ENCODE measurements at regions not wholly inside any gene's neighbourhood (a gene's known extent, or its start where the extent isn't known, plus 50 kb on each side); places are given as distances from the start of the nearest gene placed in this dataset.

DNA sequence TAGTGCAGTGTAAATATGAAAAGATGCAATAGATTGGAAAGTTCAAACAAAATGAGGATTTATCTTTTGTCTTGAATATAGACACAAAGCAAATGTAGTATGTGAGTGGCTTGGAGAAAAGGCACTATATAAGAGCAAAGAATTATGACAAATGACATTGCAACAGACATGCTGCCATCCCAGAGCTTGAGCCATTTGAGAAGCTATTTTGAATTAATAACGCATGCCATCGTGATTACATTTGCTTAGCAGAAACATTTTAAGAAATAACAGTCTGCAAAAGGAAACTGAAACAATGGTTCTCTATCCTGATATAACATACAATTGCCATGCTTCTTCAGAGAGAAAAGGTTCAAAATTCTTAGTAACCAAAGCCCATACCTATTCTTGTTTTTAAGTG, 677.1 kb downstream of the ZEB2 start (continued):
- TF ChIP-seq, protein P1, sequence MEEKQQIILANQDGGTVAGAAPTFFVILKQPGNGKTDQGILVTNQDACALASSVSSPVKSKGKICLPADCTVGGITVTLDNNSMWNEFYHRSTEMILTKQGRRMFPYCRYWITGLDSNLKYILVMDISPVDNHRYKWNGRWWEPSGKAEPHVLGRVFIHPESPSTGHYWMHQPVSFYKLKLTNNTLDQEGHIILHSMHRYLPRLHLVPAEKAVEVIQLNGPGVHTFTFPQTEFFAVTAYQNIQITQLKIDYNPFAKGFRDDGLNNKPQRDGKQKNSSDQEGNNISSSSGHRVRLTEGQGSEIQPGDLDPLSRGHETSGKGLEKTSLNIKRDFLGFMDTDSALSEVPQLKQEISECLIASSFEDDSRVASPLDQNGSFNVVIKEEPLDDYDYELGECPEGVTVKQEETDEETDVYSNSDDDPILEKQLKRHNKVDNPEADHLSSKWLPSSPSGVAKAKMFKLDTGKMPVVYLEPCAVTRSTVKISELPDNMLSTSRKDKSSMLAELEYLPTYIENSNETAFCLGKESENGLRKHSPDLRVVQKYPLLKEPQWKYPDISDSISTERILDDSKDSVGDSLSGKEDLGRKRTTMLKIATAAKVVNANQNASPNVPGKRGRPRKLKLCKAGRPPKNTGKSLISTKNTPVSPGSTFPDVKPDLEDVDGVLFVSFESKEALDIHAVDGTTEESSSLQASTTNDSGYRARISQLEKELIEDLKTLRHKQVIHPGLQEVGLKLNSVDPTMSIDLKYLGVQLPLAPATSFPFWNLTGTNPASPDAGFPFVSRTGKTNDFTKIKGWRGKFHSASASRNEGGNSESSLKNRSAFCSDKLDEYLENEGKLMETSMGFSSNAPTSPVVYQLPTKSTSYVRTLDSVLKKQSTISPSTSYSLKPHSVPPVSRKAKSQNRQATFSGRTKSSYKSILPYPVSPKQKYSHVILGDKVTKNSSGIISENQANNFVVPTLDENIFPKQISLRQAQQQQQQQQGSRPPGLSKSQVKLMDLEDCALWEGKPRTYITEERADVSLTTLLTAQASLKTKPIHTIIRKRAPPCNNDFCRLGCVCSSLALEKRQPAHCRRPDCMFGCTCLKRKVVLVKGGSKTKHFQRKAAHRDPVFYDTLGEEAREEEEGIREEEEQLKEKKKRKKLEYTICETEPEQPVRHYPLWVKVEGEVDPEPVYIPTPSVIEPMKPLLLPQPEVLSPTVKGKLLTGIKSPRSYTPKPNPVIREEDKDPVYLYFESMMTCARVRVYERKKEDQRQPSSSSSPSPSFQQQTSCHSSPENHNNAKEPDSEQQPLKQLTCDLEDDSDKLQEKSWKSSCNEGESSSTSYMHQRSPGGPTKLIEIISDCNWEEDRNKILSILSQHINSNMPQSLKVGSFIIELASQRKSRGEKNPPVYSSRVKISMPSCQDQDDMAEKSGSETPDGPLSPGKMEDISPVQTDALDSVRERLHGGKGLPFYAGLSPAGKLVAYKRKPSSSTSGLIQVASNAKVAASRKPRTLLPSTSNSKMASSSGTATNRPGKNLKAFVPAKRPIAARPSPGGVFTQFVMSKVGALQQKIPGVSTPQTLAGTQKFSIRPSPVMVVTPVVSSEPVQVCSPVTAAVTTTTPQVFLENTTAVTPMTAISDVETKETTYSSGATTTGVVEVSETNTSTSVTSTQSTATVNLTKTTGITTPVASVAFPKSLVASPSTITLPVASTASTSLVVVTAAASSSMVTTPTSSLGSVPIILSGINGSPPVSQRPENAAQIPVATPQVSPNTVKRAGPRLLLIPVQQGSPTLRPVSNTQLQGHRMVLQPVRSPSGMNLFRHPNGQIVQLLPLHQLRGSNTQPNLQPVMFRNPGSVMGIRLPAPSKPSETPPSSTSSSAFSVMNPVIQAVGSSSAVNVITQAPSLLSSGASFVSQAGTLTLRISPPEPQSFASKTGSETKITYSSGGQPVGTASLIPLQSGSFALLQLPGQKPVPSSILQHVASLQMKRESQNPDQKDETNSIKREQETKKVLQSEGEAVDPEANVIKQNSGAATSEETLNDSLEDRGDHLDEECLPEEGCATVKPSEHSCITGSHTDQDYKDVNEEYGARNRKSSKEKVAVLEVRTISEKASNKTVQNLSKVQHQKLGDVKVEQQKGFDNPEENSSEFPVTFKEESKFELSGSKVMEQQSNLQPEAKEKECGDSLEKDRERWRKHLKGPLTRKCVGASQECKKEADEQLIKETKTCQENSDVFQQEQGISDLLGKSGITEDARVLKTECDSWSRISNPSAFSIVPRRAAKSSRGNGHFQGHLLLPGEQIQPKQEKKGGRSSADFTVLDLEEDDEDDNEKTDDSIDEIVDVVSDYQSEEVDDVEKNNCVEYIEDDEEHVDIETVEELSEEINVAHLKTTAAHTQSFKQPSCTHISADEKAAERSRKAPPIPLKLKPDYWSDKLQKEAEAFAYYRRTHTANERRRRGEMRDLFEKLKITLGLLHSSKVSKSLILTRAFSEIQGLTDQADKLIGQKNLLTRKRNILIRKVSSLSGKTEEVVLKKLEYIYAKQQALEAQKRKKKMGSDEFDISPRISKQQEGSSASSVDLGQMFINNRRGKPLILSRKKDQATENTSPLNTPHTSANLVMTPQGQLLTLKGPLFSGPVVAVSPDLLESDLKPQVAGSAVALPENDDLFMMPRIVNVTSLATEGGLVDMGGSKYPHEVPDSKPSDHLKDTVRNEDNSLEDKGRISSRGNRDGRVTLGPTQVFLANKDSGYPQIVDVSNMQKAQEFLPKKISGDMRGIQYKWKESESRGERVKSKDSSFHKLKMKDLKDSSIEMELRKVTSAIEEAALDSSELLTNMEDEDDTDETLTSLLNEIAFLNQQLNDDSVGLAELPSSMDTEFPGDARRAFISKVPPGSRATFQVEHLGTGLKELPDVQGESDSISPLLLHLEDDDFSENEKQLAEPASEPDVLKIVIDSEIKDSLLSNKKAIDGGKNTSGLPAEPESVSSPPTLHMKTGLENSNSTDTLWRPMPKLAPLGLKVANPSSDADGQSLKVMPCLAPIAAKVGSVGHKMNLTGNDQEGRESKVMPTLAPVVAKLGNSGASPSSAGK (IDR thresholded peaks at IDR 0.05): no peak
- no peak for TF ChIP-seq CREBBP (IDR thresholded peaks at IDR 0.05; ENCODE audit: low read depth, low read length)
- TF ChIP-seq, protein P2, sequence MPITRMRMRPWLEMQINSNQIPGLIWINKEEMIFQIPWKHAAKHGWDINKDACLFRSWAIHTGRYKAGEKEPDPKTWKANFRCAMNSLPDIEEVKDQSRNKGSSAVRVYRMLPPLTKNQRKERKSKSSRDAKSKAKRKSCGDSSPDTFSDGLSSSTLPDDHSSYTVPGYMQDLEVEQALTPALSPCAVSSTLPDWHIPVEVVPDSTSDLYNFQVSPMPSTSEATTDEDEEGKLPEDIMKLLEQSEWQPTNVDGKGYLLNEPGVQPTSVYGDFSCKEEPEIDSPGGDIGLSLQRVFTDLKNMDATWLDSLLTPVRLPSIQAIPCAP (CRISPR knock-in tag; IDR thresholded peaks at IDR 0.05; ENCODE audit: borderline replicate concordance): no peak
- TF ChIP-seq, protein P3, sequence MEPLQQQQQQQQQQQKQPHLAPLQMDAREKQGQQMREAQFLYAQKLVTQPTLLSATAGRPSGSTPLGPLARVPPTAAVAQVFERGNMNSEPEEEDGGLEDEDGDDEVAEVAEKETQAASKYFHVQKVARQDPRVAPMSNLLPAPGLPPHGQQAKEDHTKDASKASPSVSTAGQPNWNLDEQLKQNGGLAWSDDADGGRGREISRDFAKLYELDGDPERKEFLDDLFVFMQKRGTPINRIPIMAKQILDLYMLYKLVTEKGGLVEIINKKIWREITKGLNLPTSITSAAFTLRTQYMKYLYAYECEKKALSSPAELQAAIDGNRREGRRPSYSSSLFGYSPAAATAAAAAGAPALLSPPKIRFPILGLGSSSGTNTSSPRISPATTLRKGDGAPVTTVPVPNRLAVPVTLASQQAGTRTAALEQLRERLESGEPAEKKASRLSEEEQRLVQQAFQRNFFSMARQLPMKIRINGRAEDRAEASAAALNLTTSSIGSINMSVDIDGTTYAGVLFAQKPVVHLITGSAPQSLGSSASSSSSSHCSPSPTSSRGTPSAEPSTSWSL (CRISPR knock-in tag; IDR thresholded peaks at IDR 0.05; ENCODE audit: borderline replicate concordance): no peak
- TF ChIP-seq ZFX (CRISPR knock-in tag; IDR thresholded peaks at IDR 0.05): no peak
